Pancreas (tissue), 10 donors: ENCODE measurements at regions not wholly inside any gene's neighbourhood (a gene's known extent, or its start where the extent isn't known, plus 50 kb on each side); places are given as distances from the start of the nearest gene placed in this dataset.

Experiments used
- ATAC-seq, 4 donors: fragments of 200-7000 bp; cut with Tn5 transposase; one replicate each; pipeline versions ENCODE4 v1.8.0 to v1.9.1; 2020; ENCODE audit warnings: mild to moderate bottlenecking in 4 of 4, moderate library complexity in 4 of 4
- DNase-seq, 6 donors: peaks; one replicate each; pipeline ENCODE4 v3.0.0-alpha.2; 2020
- FAIRE-seq: peaks from 2 replicates; lab custom pipeline; 2012; peaks lifted over from hg19 to GRCh38; lab: Jason Lieb, UNC
- H3K27ac ChIP-seq, 4 donors: fragments of 200-600 bp; sonication (generic); 1 replicate in 3 of 4; 2 replicates in 1 of 4; pipeline versions ENCODE4 v1.5.0 to v1.8.0; 2020
- H3K27me3 ChIP-seq, 4 donors: fragments of 200-600 bp; one replicate each; pipeline ENCODE4 v1.8.0; 2021
- H3K36me3 ChIP-seq, 3 donors: fragments of 200-600 bp; sonication (generic) in 1 of 3; one replicate each; pipeline versions ENCODE4 v1.5.0 to v1.8.0; 2020 to 2021
- H3K4me1 ChIP-seq, 3 donors: fragments of 200-600 bp; one replicate each; pipeline ENCODE4 v1.8.0; 2021
- H3K4me3 ChIP-seq, 4 donors: fragments of 200-600 bp; sonication (generic) in 2 of 4; one replicate each; pipeline versions ENCODE4 v1.5.0 to v1.8.0; 2020 to 2021
- H3K9me3 ChIP-seq, 4 donors: fragments of 200-600 bp; one replicate each; pipeline ENCODE4 v1.8.0; 2021
- CTCF ChIP-seq, 4 donors: fragments of 200-600 bp; sonication (generic) in 3 of 4; IDR thresholded peaks; one replicate each; pipeline versions ENCODE4 v1.5.0 to v1.8.0; 2021; ENCODE audit warnings: antibody characterized with exemption in 4 of 4
- WGBS, 2 donors: extraction: QIAGEN DNeasy Blood & Tissue Kit; methylation state at CpG; one replicate each; pipeline ENCODE4 v1.1.7; 2013; 5-methylcytosine and 5-hydroxymethylcytosine counted together
- intact Hi-C, 3 donors: fragments of 100-400 bp; cut with DNase I; formaldehyde crosslinking; loops; one replicate each; pipeline versions ENCODE4 v1.11.1 to v1.14.2; 2022
- donor health status: healthy with polysubstance abuse.
- donor health status: DM: no; HTN: no; CAD: no; lungs with moderate emphysema.
- donor health status: DM: no; HTN: no; CAD: no.
- donor health status: control.
- donor health status: control.
- donor health status: Bipolar disorder and iron deficiency.
- donor health status: DM: yes; HTN: yes; CAD: no.
- donor health status: DM: no; HTN: no; CAD: no.
- donor health status: DM: no; HTN: no; CAD: no.
- donor health status: DM: yes; HTN: yes; CAD: no.

GRCh38 chr9:84481231-84481630 is 140.7 kb upstream of the SLC28A3 start:
- Histone ChIP-seq H3K36me3 (no peaks in the 10 kb centered on the region), H3K27ac (no peak overlapping the region), H3K4me1 (no peaks in the 10 kb centered on the region), H3K4me3 (no peak overlapping the region), H3K9me3 (no peaks in the 10 kb centered on the region), H3K27me3 (no peaks in the 10 kb centered on the region)
- intact Hi-C loops: no loop called here
- WGBS, 2 donors: 69 to 78% methylated on average over 3 of the region's 3 CpGs
- DNase-seq: no peak
- no peak for ATAC-seq
- FAIRE-seq: no peak
- TF ChIP-seq CTCF (IDR thresholded peaks at IDR 0.05): no peak

- no peaks in the 10 kb centered on the region for H3K36me3 ChIP-seq
- H3K27ac ChIP-seq: no peak overlapping the region
- H3K27me3 ChIP-seq: no peaks in the 10 kb centered on the region
- no peak for TF ChIP-seq CTCF (IDR thresholded peaks at IDR 0.05)
- no peak overlapping the region for H3K4me3 ChIP-seq
- 57 to 61% methylated on average over 8 of the region's 8 CpGs for WGBS, 2 donors
- DNase-seq (no peak), ATAC-seq (no peak), FAIRE-seq (no peak)
- H3K4me1 ChIP-seq: no peaks in the 10 kb centered on the region
- intact Hi-C loops: no loop called here
- no peaks in the 10 kb centered on the region for H3K9me3 ChIP-seq
These were observed 141.2 kb upstream of the SLC28A3 start for GRCh38 chr9:84481636-84482218.

- intact Hi-C loops: no loop called here
- FAIRE-seq: no peak
- H3K4me1 ChIP-seq: no peaks in the 10 kb centered on the region
- no peaks in the 10 kb centered on the region for H3K36me3 ChIP-seq
- no peaks in the 10 kb centered on the region for H3K9me3 ChIP-seq
- no peak overlapping the region for H3K27ac ChIP-seq
- WGBS, 2 donors: 77 to 86% methylated on average over 8 of the region's 8 CpGs
- H3K27me3 ChIP-seq: no peaks in the 10 kb centered on the region
- no peak overlapping the region for H3K4me3 ChIP-seq
- no peak for DNase-seq
- no peak for TF ChIP-seq CTCF (IDR thresholded peaks at IDR 0.05)
- no peak for ATAC-seq
These were observed 142.0 kb upstream of the SLC28A3 start for GRCh38 chr9:84482607-84483006.

- H3K4me1 ChIP-seq: no peaks in the 10 kb centered on the region
- no peak overlapping the region for H3K27ac ChIP-seq
- ATAC-seq (no peak), DNase-seq (no peak), FAIRE-seq (no peak)
- 73 to 80% methylated on average over 6 of the region's 6 CpGs for WGBS, 2 donors
- no peak overlapping the region for H3K4me3 ChIP-seq
- H3K9me3 ChIP-seq: no peaks in the 10 kb centered on the region
- no peaks in the 10 kb centered on the region for H3K36me3 ChIP-seq
- no peak for TF ChIP-seq CTCF (IDR thresholded peaks at IDR 0.05)
- intact Hi-C loops: no loop called here
- no peaks in the 10 kb centered on the region for H3K27me3 ChIP-seq
These were observed 143.6 kb upstream of the SLC28A3 start for GRCh38 chr9:84484172-84484571.

GRCh38 chr9:84485539-84485938 is 145.0 kb upstream of the SLC28A3 start:
- Histone ChIP-seq H3K9me3 (no peaks in the 10 kb centered on the region), H3K4me3 (no peak overlapping the region), H3K27me3 (no peaks in the 10 kb centered on the region), H3K27ac (no peak overlapping the region), H3K36me3 (no peaks in the 10 kb centered on the region), H3K4me1 (no peaks in the 10 kb centered on the region)
- TF ChIP-seq CTCF (IDR thresholded peaks at IDR 0.05): no peak
- no peak for DNase-seq
- ATAC-seq: no peak
- intact Hi-C loops: no loop called here
- 45 to 48% methylated on average over 2 of the region's 2 CpGs for WGBS, 2 donors
- FAIRE-seq: no peak
